Calu3 (cell line): ENCODE measurements at regions not wholly inside any gene's neighbourhood (a gene's known extent, or its start where the extent isn't known, plus 50 kb on each side); places are given as distances from the start of the nearest gene placed in this dataset.

ENCODE experiments used
- BruUV-seq: library from RNA; stranded (reverse); fragments of 400-500 nt; replicated peaks from 2 replicates; lab custom pipeline; 2021; lab: Mats Ljungman, UMichigan
- CTCF ChIA-PET: fragments of 300-600 bp; sonication (Branson Sonifier 250); formaldehyde crosslinking; loops from one replicate; lab custom pipeline; 2022; ENCODE audit warnings: antibody characterized with exemption; lab: Charles Lee
- DNase-seq: peaks from one replicate; pipeline ENCODE4 v3.0.0; 2022
- H3K27ac Mint-ChIP-seq: one replicate; pipeline ENCODE4 v1.8.0; 2022; ENCODE audit warnings: mixed read lengths; ENCODE audit not compliant: unreplicated experiment
- H3K27me3 Mint-ChIP-seq: one replicate; pipeline ENCODE4 v1.8.0; 2022; ENCODE audit warnings: mixed read lengths; ENCODE audit not compliant: unreplicated experiment
- H3K36me3 Mint-ChIP-seq: one replicate; pipeline ENCODE4 v1.8.0; 2022; ENCODE audit warnings: mild to moderate bottlenecking, moderate library complexity, mixed read lengths; ENCODE audit not compliant: insufficient read depth, unreplicated experiment
- H3K4me1 Mint-ChIP-seq: one replicate; pipeline ENCODE4 v1.8.0; 2022; ENCODE audit warnings: mild to moderate bottlenecking, low read depth, mixed read lengths; ENCODE audit not compliant: unreplicated experiment
- H3K4me3 Mint-ChIP-seq: one replicate; pipeline ENCODE4 v1.8.0; 2022; ENCODE audit warnings: mild to moderate bottlenecking, low read depth, moderate library complexity, mixed read lengths; ENCODE audit not compliant: unreplicated experiment
- H3K9me3 Mint-ChIP-seq: one replicate; pipeline ENCODE4 v1.8.0; 2022; ENCODE audit warnings: low read depth, mixed read lengths; ENCODE audit not compliant: unreplicated experiment
- intact Hi-C: fragments of 100-400 bp; cut with micrococcal nuclease; formaldehyde crosslinking; loops from one replicate; pipeline ENCODE4 v1.10.0; 2022; ENCODE audit not compliant: unreplicated experiment
- TF ChIP-seq, protein P1 (sequence below): fragments of 200-600 bp; IDR thresholded peaks from one replicate; pipeline ENCODE4 v1.8.0; 2022; ENCODE audit warnings: antibody characterized with exemption; ENCODE audit not compliant: unreplicated experiment

DNA sequence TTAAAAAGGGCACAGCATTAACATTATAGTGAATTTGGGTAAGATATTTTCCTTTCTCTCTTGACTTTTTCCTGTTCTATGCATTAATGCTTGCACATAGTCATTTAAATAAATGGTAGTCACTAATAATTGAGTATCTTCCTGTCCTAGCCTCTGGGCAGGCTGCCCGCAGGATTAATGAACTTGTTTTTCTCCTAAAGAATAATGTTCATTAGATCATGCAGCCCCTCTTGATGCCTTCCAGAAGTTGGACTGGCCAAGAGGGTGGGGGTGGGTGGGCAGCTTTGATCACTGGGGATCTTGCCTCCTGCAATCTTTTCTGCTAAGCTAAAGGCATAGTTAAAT, 514.5 kb upstream of the CDH2 start:
- DNase-seq, result no peak
- CTCF ChIA-PET, result interaction anchor here (0.6 kb wide), 1 partner anchor 84 kb away, joined by 10 read pairs; no protein-coding TSS in a partner anchor
- H3K4me1 Mint-ChIP-seq, result no peaks in the 10 kb centered on the region
- intact Hi-C loops, result no loop called here
- BruUV-seq, result no TSS peak
- H3K4me3 Mint-ChIP-seq, result no peak overlapping the region
- TF ChIP-seq, protein P1, sequence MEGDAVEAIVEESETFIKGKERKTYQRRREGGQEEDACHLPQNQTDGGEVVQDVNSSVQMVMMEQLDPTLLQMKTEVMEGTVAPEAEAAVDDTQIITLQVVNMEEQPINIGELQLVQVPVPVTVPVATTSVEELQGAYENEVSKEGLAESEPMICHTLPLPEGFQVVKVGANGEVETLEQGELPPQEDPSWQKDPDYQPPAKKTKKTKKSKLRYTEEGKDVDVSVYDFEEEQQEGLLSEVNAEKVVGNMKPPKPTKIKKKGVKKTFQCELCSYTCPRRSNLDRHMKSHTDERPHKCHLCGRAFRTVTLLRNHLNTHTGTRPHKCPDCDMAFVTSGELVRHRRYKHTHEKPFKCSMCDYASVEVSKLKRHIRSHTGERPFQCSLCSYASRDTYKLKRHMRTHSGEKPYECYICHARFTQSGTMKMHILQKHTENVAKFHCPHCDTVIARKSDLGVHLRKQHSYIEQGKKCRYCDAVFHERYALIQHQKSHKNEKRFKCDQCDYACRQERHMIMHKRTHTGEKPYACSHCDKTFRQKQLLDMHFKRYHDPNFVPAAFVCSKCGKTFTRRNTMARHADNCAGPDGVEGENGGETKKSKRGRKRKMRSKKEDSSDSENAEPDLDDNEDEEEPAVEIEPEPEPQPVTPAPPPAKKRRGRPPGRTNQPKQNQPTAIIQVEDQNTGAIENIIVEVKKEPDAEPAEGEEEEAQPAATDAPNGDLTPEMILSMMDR, result no peak
- H3K9me3 Mint-ChIP-seq, result no peaks in the 10 kb centered on the region
- no peaks in the 10 kb centered on the region for H3K27me3 Mint-ChIP-seq
- H3K36me3 Mint-ChIP-seq, result no peaks in the 10 kb centered on the region
- H3K27ac Mint-ChIP-seq, result no peak overlapping the region

DNA sequence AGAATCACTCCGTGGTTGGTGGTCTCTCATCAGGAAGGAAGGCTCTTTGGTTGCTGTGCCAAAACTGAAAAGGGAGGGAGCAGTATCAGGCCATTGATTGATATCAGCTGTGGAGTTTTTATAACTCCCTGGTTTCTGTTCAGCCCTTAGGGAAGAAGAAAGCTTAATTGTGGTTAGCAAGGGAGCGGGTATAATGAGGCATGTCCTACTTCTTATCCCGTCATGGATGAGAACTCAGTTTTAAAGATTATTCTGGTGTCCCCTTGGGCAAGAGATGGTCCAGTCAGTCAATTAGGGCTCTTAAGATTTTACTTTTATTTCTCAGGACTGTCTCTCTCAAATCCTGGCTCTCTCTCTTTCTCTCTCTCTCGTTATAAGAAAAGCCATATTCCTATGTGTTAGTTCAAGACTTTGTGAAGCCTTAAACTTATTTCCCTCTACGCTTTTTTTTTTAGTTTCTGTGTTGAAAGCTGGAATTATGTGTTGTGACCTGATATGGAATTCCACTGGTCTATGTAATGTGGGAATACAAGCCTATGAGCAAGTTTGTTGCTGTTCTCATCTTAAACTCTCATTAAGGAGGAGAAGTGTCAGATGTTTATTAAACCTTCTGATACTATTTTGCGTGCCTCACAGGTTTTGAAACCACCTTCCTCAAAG, 514.0 kb upstream of the CDH2 start:
- CTCF ChIA-PET, result no interaction called here

DNA sequence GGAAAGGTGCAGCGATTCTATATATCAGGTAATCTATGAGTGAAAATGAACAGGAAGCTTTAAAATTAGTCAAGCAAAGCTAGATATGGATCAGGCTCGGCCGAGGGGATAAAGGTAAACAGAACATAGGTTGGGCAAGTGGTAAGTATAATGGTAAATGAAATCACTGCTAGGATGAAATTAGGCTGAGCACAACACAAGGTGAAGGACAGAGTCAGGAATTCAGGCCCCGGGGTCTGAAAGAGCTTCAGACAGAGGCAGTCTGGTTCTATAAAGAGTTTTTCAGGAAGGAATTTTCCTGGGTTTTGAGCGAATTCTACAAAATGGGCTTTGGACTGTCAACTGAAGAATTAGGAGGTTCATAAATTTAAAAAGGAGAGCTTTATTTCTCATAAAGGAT, 513.2 kb upstream of the CDH2 start:
- H3K27ac Mint-ChIP-seq, result no peak overlapping the region
- TF ChIP-seq, protein P1, result no peak
- no peaks in the 10 kb centered on the region for H3K36me3 Mint-ChIP-seq
- CTCF ChIA-PET, result no interaction called here
- intact Hi-C loops, result no loop called here
- no peaks in the 10 kb centered on the region for H3K9me3 Mint-ChIP-seq
- no TSS peak for BruUV-seq
- no peaks in the 10 kb centered on the region for H3K4me1 Mint-ChIP-seq
- H3K27me3 Mint-ChIP-seq, result no peaks in the 10 kb centered on the region
- H3K4me3 Mint-ChIP-seq, result no peak overlapping the region
- DNase-seq, result no peak

More for the DNA sequence above, 514.0 kb upstream of the CDH2 start:
- Mint-ChIP-seq H3K4me3 (no peak overlapping the region), H3K36me3 (no peaks in the 10 kb centered on the region), H3K9me3 (no peaks in the 10 kb centered on the region), H3K4me1 (no peaks in the 10 kb centered on the region), H3K27ac (no peak overlapping the region), H3K27me3 (no peaks in the 10 kb centered on the region)
- TF ChIP-seq, protein P1, result no peak
- no TSS peak for BruUV-seq
- intact Hi-C loops, result no loop called here
- DNase-seq, result no peak

DNA sequence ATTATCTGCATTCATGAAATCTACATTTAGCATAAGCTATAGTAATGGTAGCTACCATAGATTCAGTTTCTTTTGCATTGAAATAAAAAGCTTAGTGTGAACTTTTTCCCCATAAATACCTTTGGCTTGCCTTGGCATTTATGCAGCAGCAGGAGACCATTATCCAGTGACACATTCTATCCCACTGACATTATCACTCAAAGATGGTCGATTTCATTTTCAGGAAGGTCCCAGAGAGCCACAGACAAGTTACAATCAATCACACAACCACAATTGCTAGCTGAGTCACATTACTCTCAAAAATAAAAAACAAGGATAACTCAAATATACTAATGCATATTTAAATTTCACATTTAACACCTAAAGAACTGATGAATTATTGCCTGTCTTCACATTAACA, 512.7 kb upstream of the CDH2 start:
- H3K9me3 Mint-ChIP-seq, result no peaks in the 10 kb centered on the region
- H3K4me3 Mint-ChIP-seq, result no peak overlapping the region
- H3K4me1 Mint-ChIP-seq, result no peaks in the 10 kb centered on the region
- H3K27ac Mint-ChIP-seq, result no peak overlapping the region
- DNase-seq, result no peak
- CTCF ChIA-PET, result no interaction called here
- H3K36me3 Mint-ChIP-seq, result no peaks in the 10 kb centered on the region
- no peaks in the 10 kb centered on the region for H3K27me3 Mint-ChIP-seq
- intact Hi-C loops, result no loop called here
- no TSS peak for BruUV-seq
- TF ChIP-seq, protein P1, result no peak
